ENCODE measurements at regions not wholly inside any gene's neighbourhood (a gene's known extent, or its start where the extent isn't known, plus 50 kb on each side); places are given as distances from the start of the nearest gene placed in this dataset.

DNA sequence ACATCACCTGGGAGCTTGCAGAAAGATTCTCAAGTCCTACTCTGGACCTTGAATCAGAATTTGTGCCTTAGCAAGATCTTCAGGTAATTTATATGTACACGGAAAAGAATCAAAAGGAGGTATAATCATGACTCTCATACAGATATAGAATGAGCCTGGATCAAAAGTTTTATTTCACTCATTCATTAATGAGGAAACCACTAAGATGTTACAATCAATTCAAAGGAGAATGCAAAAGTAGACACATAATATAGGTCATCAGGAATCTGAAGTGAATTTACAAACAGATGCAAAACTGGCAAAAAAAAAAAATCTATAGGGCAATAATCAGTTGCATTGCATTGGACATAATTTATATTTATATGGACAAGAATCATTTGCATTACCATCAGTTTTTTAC is 195.4 kb upstream of the TLE3 start:
- no peaks in the 10 kb centered on the region for H3K9me3 Mint-ChIP-seq
- H3K36me3 Mint-ChIP-seq: no peaks in the 10 kb centered on the region
- H3K4me1 Mint-ChIP-seq: no peaks in the 10 kb centered on the region
- no peak for DNase-seq
- CTCF ChIA-PET: no interaction called here
- H3K27ac Mint-ChIP-seq: no peak overlapping the region
- peaks cover 36% of the 10 kb centered on the region for H3K27me3 Mint-ChIP-seq
- H3K4me3 Mint-ChIP-seq: no peak overlapping the region

DNA sequence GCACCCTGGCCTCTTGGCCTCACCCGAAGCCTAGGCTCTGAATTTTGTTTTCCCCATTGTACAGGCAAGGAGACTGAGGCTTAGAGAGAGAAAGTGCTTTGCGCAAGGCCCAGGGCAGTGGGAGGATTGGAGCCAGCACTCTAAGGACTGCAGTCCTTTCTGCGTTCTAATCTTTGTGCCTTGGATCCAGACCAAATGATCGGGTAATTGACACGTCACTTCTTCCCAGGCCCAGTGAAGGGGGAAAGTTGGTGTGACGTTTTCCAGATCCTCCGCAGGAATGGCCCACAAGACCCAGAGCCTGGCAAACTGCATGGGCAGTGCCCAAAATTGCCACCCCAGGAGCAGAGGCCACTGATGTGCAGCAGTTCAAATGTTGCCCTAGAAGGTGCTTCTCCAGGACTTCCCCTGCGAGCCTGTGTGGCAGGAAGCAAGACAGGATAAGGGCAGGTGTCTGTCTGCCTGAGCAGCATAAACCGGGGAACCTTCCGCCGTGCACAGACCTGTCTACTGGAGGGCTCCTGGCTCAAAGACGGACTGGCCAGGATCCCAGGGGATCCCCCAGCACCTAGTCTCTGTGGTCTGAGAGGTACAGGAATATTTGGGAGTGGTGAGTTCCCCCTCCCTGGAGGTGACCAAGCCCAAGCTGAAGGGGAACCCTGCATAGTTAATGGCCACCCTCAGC is 194.5 kb upstream of the TLE3 start:
- DNase-seq: no peak
- no peak overlapping the region for H3K4me3 Mint-ChIP-seq
- H3K27me3 Mint-ChIP-seq: peaks cover 36% of the 10 kb centered on the region
- H3K4me1 Mint-ChIP-seq: no peaks in the 10 kb centered on the region
- H3K36me3 Mint-ChIP-seq: no peaks in the 10 kb centered on the region
- CTCF ChIA-PET: no interaction called here
- no peak overlapping the region for H3K27ac Mint-ChIP-seq
- no peaks in the 10 kb centered on the region for H3K9me3 Mint-ChIP-seq

DNA sequence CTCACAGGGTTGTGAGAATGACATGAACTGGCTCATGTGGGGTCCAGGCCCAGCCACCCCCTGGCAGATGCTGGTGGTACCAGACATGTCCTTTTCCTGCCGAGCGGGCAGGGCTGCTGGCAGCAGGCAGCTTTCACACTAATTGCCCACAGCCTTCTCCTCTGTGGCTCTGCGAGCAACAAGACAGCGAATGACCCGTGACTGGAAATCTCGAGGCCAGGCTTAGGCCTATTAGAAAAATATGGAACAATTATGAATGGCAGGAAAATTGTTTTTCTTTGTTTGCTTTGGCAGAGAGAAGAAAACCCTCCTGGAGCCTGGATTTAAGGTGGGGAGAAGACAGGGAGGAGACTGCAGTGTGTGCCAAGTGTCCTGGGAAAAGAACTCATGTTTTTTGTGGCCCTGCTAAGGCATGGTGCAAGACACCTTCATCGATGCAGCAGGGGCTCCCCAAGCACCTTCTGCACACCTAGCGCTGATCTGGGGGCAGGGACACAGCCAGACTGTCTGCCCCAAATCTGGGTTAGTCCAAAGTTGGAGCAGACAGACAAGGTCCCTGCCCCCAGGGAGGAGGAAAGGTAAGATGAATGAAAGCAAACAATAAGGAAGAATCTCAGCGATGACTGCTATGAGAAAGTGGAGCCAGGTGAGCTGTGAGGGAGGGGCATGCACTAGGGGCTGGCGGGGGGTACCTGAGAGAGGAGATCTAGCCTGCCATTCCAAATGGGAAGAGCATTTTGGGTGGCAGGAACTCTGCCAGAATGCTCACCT is 193.8 kb upstream of the TLE3 start:
- CTCF ChIA-PET: no interaction called here
- Mint-ChIP-seq H3K4me3 (no peak overlapping the region), H3K27me3 (peaks cover 37% of the 10 kb centered on the region), H3K27ac (no peak overlapping the region), H3K36me3 (no peaks in the 10 kb centered on the region), H3K9me3 (no peaks in the 10 kb centered on the region), H3K4me1 (no peaks in the 10 kb centered on the region)
- no peak for DNase-seq

DNA sequence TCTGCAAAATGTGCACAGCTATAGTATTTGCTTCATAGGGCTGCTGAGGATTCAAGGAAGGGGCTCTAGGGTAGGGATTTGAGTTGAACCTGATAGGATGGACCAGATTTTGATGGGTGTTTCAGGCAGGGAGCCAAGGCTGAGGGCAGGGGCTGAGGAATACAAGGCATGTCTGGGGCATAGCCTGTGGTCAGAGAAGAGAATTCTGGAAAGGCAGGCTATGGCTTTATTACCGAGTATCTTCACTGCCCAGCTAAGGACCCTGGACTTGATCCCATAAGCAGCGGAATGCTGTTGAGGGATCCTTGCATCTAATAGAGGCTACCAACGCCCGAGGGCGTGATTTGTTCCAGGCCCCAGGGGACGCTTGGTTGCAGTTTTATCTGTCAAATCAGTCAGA is 193.0 kb upstream of the TLE3 start:
- DNase-seq: no peak
- CTCF ChIA-PET: no interaction called here
- H3K4me3 Mint-ChIP-seq: no peak overlapping the region
- no peak overlapping the region for H3K27ac Mint-ChIP-seq
- H3K36me3 Mint-ChIP-seq: no peaks in the 10 kb centered on the region
- no peaks in the 10 kb centered on the region for H3K4me1 Mint-ChIP-seq
- no peaks in the 10 kb centered on the region for H3K9me3 Mint-ChIP-seq
- peaks cover 41% of the 10 kb centered on the region for H3K27me3 Mint-ChIP-seq

DNA sequence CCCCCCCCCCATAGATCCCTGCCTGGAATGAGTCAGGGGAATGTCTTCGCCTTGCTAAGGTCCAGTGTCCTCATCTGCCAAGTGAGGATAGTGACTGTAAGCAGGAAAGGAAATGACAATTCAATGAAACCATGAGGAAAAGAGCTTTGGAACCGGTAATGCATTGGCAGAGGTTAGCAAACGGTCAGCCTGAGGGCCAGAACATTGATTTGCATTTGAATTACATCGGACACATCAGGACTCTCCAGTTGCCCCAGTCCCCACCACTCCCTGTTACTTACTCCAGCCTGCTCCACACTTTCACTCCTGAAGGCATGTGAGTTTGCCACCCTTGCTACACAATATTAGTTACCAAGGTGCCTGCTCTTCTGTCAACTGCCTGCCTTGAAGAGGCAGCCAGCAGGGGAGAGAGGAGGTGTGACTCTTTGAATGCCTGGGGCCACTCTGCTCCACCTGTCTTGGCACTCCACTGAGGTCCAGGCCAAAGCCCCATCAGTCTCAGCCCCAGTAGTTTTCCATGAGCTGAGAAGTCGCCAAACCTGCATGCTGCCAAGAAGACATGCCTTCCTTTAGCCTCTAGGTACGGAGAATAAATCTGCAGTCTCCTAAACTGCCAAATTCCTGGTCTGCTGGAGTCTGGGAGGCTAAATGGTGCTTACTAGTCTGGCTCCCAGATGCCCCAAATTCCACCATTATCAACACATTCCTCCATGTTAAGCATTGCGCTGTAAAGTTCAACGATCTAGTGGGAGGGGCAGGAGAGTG is 191.7 kb upstream of the TLE3 start:
- peaks cover 2% of the 10 kb centered on the region for H3K4me1 Mint-ChIP-seq
- no peak overlapping the region for H3K27ac Mint-ChIP-seq
- H3K4me3 Mint-ChIP-seq: no peak overlapping the region
- no peaks in the 10 kb centered on the region for H3K36me3 Mint-ChIP-seq
- peaks cover 36% of the 10 kb centered on the region for H3K27me3 Mint-ChIP-seq
- CTCF ChIA-PET: interaction anchor here (0.6 kb wide), 1 partner anchor 17 kb away, joined by 3 read pairs; no protein-coding TSS in a partner anchor
- H3K9me3 Mint-ChIP-seq: no peaks in the 10 kb centered on the region
- DNase-seq: no peak

DNA sequence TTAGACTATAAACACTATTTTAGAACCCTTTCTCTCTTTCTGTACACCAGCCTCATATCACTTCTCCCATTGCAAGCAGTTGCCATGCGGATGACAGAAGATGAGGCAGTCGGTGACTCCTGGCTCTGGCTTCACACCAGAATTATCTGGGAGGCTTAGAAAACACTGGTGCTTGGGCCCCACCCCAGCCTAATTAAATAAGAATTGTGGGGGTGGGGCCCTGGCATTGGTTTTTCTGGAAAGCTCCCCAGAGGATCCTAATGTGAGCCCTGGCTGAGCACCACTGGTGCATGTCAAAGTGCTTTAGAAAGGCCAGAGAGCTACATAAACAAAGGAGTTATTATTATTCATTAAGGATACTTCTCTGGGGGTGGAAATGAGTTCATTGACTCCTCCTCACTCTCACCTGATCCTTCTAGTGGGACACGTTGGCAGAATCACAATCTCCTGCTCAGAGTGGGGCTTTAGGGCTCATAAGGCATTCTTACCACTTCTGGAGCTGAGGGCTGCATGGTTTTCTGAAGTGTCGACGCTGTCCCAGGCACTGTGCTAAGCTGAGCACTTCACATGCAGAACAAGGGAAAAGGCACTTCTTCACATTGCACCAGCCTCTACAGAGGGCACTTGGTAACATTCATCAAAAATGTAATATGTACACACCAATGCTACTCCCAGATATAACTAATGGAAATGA is 188.5 kb upstream of the TLE3 start:
- peaks cover 12% of the 10 kb centered on the region for H3K4me1 Mint-ChIP-seq
- no peaks in the 10 kb centered on the region for H3K36me3 Mint-ChIP-seq
- no peak overlapping the region for H3K27ac Mint-ChIP-seq
- CTCF ChIA-PET: no interaction called here
- DNase-seq: no peak
- H3K27me3 Mint-ChIP-seq: peaks cover 15% of the 10 kb centered on the region
- no peak overlapping the region for H3K4me3 Mint-ChIP-seq
- no peaks in the 10 kb centered on the region for H3K9me3 Mint-ChIP-seq

DNA sequence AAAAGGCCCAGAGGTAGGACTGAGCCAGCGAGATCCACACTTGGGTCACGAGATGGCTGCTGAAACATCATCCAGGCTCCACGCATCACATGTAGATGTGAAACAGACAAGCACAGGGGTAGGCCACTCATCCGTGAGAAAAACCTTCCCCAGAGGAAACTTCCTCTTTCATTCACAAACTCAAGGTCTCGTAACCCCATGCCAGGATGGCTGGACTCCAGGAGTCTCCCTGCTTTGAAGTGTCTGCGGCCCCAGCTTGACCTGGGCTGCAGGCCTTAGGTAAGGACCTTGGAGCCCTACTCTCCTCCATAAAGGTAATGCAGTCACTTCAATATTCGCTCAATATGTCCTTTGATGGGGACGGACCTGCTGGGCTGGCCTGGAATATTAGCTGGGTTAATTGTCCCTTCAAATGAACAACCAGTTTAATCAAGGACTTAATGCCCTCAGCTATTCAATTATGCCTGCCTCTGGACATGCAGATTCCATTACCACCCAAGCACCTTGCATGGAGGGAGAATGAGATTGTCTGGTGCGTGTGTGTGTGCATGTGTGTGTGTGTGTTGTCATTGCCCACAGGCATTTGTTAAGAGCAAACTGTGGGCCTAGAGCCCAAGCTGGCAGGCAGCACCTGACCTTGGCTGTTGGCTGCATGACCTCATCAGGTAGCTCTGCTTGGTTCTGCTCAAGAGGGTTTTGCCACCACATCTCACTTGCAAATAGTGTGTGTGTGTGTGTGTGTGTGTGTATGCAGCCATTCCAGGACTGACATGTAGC is 186.9 kb upstream of the TLE3 start:
- H3K4me3 Mint-ChIP-seq: no peak overlapping the region
- peaks cover 18% of the 10 kb centered on the region for H3K4me1 Mint-ChIP-seq
- H3K36me3 Mint-ChIP-seq: no peaks in the 10 kb centered on the region
- no peak overlapping the region for H3K27ac Mint-ChIP-seq
- H3K27me3 Mint-ChIP-seq: peaks cover 5% of the 10 kb centered on the region
- no peaks in the 10 kb centered on the region for H3K9me3 Mint-ChIP-seq
- CTCF ChIA-PET: no interaction called here
- no peak for DNase-seq

DNA sequence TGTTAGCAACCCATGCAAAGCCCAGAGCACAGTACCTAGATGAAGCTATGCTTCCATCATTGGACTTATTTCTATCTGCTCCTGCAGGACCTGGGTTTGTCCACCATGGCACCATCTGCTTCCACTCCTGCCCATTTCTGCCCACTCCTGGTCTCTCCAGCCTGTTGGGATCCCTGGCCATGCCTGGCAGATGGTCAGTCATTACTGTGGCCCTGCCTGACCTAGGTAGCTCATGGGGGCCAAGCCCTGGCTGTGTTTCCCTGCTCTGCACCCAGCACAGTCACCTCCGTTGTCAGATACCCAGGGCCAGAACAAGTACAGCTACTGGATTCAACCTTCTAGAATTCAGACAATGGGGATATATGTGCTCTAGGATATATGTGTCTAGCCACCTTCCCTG is 185.8 kb upstream of the TLE3 start:
- Mint-ChIP-seq H3K27ac (no peak overlapping the region), H3K4me3 (no peak overlapping the region), H3K9me3 (no peaks in the 10 kb centered on the region), H3K27me3 (peaks cover 5% of the 10 kb centered on the region), H3K4me1 (peaks cover 18% of the 10 kb centered on the region), H3K36me3 (no peaks in the 10 kb centered on the region)
- DNase-seq: no peak
- CTCF ChIA-PET: no interaction called here

DNA sequence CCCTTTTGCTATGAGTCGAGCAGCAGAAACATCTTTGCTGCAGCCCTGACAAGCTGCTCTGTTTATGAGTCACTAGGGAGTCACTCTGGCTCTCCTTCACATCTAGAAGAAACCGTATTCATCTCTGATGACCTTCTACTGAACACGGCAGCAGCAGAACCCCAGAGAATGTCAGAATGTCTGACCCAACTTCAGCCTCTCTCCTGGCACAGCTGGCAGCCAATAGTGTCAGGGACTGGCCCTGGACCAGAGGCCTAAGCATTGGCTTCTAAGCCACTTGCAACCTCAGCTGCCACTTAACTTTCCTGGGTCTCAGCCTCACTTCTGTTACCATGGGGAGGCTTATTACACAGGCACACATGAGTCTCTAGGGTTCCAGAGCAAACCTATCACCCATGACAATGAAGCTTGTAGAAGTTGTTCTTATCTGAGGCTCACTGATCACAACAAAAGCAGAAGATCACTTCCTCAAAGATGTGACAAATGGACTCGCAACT is 184.1 kb upstream of the TLE3 start:
- peaks cover 18% of the 10 kb centered on the region for H3K4me1 Mint-ChIP-seq
- CTCF ChIA-PET: no interaction called here
- H3K27ac Mint-ChIP-seq: no peak overlapping the region
- H3K9me3 Mint-ChIP-seq: no peaks in the 10 kb centered on the region
- no peak for DNase-seq
- H3K4me3 Mint-ChIP-seq: no peak overlapping the region
- H3K27me3 Mint-ChIP-seq: peaks cover 5% of the 10 kb centered on the region
- no peaks in the 10 kb centered on the region for H3K36me3 Mint-ChIP-seq

DNA sequence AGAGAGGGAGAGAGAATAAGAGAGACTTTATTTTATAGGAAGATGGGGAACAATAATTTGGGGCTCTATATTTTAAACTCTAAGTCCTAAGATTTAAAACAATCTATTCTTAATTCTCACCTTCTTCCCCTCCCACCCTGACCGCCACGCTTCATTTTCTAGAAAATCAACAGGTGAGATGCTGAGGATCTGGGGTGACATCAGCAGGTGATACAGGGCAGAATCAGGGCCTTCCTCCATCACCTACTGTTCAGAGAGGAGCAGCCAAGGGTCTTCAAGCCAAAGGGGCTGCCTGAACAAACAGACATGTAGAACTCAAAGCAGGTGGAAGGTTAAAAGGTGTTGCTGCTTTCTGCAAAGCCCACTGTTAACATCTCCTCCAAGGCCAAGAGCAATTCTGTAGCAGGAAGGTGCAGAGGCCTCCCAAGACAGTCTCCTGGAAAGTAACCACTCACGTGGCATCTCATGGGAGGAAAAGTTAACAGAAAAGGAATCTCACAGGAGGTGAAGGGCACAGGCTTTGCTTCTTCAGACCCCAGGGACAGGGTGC is 183.6 kb upstream of the TLE3 start:
- no peaks in the 10 kb centered on the region for H3K9me3 Mint-ChIP-seq
- no peak overlapping the region for H3K27ac Mint-ChIP-seq
- peaks cover 2% of the 10 kb centered on the region for H3K27me3 Mint-ChIP-seq
- peaks cover 18% of the 10 kb centered on the region for H3K4me1 Mint-ChIP-seq
- no peak for DNase-seq
- no peak overlapping the region for H3K4me3 Mint-ChIP-seq
- H3K36me3 Mint-ChIP-seq: no peaks in the 10 kb centered on the region
- CTCF ChIA-PET: no interaction called here

DNA sequence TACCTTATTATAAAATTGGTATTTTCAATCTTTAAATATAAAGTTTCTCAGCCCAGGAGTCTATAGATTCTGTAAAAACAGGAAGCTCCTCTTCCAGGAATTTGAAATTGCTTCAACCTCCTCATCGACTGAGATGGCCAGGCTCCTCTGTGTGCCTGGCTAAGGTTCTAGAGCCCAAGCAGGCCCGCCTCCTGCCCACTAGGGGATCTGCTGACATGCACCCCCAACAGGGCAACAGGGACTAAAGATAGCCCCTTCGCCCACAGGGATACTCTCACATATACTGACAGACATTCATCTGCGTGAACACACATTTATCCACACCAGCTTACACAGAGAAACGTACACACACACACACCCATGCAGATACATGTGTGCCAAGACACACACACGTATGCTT is 183.1 kb upstream of the TLE3 start:
- Mint-ChIP-seq H3K4me3 (no peak overlapping the region), H3K36me3 (no peaks in the 10 kb centered on the region), H3K9me3 (no peaks in the 10 kb centered on the region), H3K27me3 (no peaks in the 10 kb centered on the region), H3K27ac (no peak overlapping the region), H3K4me1 (peaks cover 18% of the 10 kb centered on the region)
- CTCF ChIA-PET: no interaction called here
- no peak for DNase-seq

DNA sequence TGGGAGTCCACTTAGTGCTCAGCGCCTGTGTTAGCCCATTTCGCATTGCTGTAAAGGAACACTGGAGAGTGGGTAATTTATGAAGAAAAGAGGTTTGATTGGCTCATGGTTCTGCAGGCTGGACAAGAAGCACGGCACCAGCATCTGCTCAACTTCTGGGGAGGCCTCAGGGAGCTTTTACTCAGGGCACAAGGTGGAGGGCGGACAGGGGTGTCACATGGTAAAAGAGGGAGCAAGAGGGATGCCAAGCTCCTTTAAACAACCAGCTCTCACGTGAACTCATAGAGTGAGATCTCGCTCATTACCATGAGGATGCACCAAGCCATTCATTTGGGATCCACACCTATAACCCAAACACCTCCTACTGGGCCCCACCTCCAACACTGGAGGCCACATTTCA is 181.4 kb upstream of the TLE3 start:
- H3K4me3 Mint-ChIP-seq: no peak overlapping the region
- H3K36me3 Mint-ChIP-seq: no peaks in the 10 kb centered on the region
- H3K9me3 Mint-ChIP-seq: no peaks in the 10 kb centered on the region
- H3K4me1 Mint-ChIP-seq: peaks cover 15% of the 10 kb centered on the region
- DNase-seq: no peak
- H3K27me3 Mint-ChIP-seq: no peaks in the 10 kb centered on the region
- CTCF ChIA-PET: interaction anchor here (0.6 to 1.0 kb wide), 2 partner anchors 184 to 188 kb away, joined by 3 read pairs; no protein-coding TSS in a partner anchor
- no peak overlapping the region for H3K27ac Mint-ChIP-seq

DNA sequence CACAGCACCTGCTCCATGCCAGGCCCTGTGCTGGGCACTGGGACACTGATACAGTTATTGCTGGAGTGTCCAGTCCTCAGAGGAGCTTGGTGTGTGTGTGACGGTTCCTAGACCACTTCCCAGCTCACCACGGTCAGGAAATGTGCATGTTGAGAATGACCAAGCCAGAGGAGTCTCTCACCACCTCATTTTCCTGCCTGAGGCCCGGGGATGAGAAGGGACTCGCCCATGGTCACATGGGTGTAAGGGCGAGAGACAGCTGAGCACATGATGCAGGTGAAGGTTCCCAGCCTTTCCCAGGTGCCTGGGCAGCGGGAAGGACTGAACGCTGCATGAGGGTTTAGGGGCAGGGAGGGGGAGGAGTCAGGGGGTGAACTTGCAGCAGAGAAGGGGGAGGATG is 180.9 kb upstream of the TLE3 start:
- no peaks in the 10 kb centered on the region for H3K36me3 Mint-ChIP-seq
- CTCF ChIA-PET: interaction anchor here (0.6 to 1.0 kb wide), 2 partner anchors 185 to 188 kb away, joined by 3 read pairs; no protein-coding TSS in a partner anchor
- no peak overlapping the region for H3K27ac Mint-ChIP-seq
- H3K4me1 Mint-ChIP-seq: peaks cover 15% of the 10 kb centered on the region
- H3K9me3 Mint-ChIP-seq: no peaks in the 10 kb centered on the region
- peaks cover 3% of the 10 kb centered on the region for H3K27me3 Mint-ChIP-seq
- no peak overlapping the region for H3K4me3 Mint-ChIP-seq
- DNase-seq: no peak
